Ectodermal cell (in vitro differentiated cells): ENCODE measurements at regions not wholly inside any gene's neighbourhood (a gene's known extent, or its start where the extent isn't known, plus 50 kb on each side); places are given as distances from the start of the nearest gene placed in this dataset.

ENCODE experiments used
- H3K27ac ChIP-seq: 2 replicates; pipeline ENCODE4 v1.7.0; 2013; ENCODE audit warnings: mild to moderate bottlenecking, low read depth, low read length; ENCODE audit not compliant: insufficient read depth, poor library complexity, severe bottlenecking
- H3K27me3 ChIP-seq: 2 replicates; pipeline ENCODE4 v1.7.0; 2013; ENCODE audit warnings: mild to moderate bottlenecking, low read length; ENCODE audit not compliant: insufficient read depth, control insufficient read depth, poor library complexity, severe bottlenecking
- H3K36me3 ChIP-seq: one replicate; pipeline ENCODE4 v1.7.0; 2013; ENCODE audit warnings: low read length; ENCODE audit not compliant: control insufficient read depth, insufficient read depth
- H3K4me1 ChIP-seq: one replicate; pipeline ENCODE4 v1.7.0; 2013; ENCODE audit warnings: low read length; ENCODE audit not compliant: control insufficient read depth, insufficient read depth
- H3K4me3 ChIP-seq: 2 replicates; pipeline ENCODE4 v1.7.0; 2013; ENCODE audit warnings: low read depth, low read length, control low read depth; ENCODE audit not compliant: insufficient read depth
- H3K9me3 ChIP-seq: 2 replicates; pipeline ENCODE4 v1.7.0; 2013; ENCODE audit warnings: mild to moderate bottlenecking, low read length, moderate library complexity; ENCODE audit not compliant: control insufficient read depth
- WGBS, 2 experiments: methylation state at CpG; one replicate each; pipeline ENCODE4 v1.1.7; 2013; ENCODE audit warnings: missing lambda C conversion rate in 2 of 2; 5-methylcytosine and 5-hydroxymethylcytosine counted together

DNA sequence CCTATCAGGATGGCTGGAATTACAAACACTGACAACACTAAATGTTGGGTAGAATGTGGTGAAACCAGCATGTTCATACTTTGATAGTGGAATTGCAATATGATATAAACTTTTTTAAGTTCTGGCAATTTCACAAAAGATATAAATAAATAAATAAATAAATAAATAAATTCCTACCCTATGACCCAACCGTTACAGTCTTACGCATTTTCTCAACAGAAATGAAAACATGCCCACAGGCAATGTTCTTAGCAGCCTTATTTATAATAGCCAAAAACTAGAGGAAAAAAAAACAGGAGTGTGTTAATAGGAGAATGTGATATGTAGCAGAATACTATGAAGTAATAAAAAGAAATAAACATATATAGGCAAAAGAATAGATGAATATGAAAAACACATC is 318.9 kb downstream of the IPMK start:
- Histone ChIP-seq H3K27me3 (no peaks in the 10 kb centered on the region), H3K4me3 (no peak overlapping the region), H3K36me3 (no peaks in the 10 kb centered on the region), H3K27ac (no peak overlapping the region), H3K9me3 (no peaks in the 10 kb centered on the region), H3K4me1 (no peaks in the 10 kb centered on the region)
- no CpG with 5 or more reads among the region's 2 CpGs for WGBS, 2 experiments

DNA sequence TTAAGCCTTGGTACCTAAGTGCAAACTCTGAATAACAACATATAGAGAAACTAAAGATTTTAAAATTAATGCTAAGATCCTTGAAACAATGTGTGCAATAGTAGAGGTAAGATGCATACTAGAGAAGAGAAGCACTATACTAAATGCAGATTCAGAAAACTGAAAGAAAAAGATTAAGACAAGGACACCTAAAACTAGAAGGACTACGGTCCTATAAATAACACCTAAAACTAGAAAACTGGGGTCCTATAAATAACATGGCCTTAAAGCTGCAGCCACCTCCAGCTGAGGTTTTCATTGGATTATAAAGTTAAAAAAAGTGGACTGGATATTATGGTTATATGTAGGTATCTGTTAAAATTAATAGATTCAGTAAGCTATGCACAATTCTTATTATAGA is 320.9 kb downstream of the IPMK start:
- WGBS, 2 experiments = 92% methylated on average over 1 of the region's 1 CpG; no CpG with 5 or more reads in 1 of the 2 experiments
- Histone ChIP-seq H3K36me3 (no peaks in the 10 kb centered on the region), H3K27ac (no peak overlapping the region), H3K4me1 (no peaks in the 10 kb centered on the region), H3K4me3 (no peak overlapping the region), H3K27me3 (no peaks in the 10 kb centered on the region), H3K9me3 (no peaks in the 10 kb centered on the region)

DNA sequence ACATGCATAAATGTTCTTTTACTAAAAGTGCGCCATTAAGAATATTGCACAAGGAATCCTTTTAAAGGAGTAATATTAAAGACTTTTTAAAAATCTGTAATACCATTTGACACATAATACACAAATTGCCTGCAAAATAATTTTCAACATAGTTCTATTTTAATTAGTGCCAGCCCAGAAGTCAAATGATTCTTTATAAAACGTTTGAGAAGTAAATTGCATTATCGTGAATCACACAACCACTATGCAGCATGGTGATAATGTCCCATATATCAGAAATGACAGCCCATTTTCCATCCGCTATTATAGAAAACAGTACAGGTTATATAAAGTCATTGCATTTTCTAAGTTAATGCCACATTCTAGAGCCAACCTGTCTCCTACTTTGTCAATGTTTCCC is 324.0 kb downstream of the IPMK start:
- H3K4me3 ChIP-seq = no peak overlapping the region
- no peaks in the 10 kb centered on the region for H3K27me3 ChIP-seq

DNA sequence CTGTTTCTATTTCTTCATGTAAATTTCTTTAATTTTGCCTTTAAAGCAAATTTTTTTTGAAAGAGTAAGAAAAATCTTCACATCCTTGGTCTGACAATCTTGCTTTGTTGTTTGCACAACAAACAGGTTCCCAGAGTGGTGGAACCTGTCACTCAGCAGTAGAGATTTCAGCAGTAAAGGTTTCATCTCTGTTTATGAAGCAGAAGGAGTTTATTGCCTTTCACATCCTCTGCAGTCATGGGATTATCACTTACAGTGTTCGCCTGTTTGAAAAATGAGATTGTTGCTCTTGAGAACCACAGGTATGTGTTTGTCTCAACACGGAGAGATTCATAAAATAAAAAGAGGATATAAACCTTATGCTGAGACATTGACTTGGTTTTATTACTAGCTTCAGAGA is 342.6 kb downstream of the IPMK start:
- no peaks in the 10 kb centered on the region for H3K4me1 ChIP-seq

More for the DNA sequence above, 324.0 kb downstream of the IPMK start:
- no peaks in the 10 kb centered on the region for H3K9me3 ChIP-seq
- no peak overlapping the region for H3K27ac ChIP-seq
- H3K36me3 ChIP-seq = no peaks in the 10 kb centered on the region
- no peaks in the 10 kb centered on the region for H3K4me1 ChIP-seq
- 92 to 95% methylated on average over 3 of the region's 4 CpGs for WGBS, 2 experiments

DNA sequence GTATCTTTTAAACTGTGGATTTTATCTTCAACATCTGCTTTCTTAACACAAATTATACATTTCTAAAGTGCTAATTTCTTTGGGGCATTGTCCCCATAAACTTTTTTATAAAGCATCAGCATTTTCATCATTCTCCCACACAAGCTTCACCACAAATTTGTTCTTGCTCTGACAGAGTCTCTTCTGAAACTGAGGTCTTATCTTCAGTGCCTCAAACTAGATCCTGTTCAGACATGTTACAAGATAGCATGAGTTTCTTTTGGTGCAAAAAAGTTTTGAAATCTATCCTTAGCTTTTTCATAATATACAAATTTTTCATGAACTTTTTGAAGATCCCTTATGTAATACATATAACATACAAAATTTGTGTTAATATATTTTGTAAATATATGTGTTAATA is 346.6 kb downstream of the IPMK start:
- Histone ChIP-seq H3K36me3 (no peaks in the 10 kb centered on the region), H3K27me3 (no peaks in the 10 kb centered on the region), H3K27ac (no peak overlapping the region), H3K9me3 (no peaks in the 10 kb centered on the region), H3K4me3 (no peak overlapping the region), H3K4me1 (no peaks in the 10 kb centered on the region)

More for the DNA sequence above, 342.6 kb downstream of the IPMK start:
- WGBS, 2 experiments = 95 to 98% methylated on average over 2 of the region's 2 CpGs
- H3K9me3 ChIP-seq = no peaks in the 10 kb centered on the region
- no peak overlapping the region for H3K4me3 ChIP-seq
- H3K27ac ChIP-seq = no peak overlapping the region
- no peaks in the 10 kb centered on the region for H3K36me3 ChIP-seq
- no peaks in the 10 kb centered on the region for H3K27me3 ChIP-seq

DNA sequence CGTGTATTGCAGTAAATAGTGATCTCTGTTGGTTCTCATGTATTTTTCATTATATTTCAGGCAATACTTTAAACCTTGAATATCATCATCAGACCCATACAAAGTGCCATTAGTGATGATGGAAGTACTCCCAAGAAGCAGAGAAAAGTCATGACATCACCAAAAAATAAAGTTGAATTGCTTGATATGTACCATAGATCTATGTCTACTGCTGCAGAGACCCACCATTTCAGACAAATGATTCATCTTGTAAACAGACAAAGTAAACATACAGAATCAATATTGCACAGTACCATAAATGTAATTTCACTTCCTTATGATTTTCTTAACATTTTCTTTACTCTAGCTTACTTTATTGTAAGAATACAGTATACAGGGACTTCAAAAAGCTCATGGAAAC is 347.8 kb downstream of the IPMK start:
- WGBS, 2 experiments = 90 to 100% methylated on average over 1 of the region's 1 CpG

DNA sequence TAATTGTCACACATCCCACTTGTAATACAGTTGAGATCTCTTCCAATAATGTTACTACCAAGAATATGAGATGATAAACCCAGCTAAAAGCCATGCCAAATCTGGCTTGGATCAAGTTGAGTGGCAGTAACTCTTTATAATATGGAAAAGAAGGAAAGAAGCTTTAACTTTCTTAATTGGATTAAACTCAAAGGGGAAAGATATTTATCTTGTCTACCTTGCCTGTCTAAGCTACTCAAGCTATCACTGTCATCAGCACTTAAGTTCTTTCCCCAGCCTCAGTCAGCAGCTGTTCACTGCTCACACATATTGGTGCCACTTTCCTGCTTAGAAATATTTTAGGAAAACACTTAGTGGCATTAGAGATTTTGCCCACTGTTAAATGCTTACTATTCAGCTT is 350.7 kb downstream of the IPMK start:
- no peaks in the 10 kb centered on the region for H3K9me3 ChIP-seq
- H3K4me1 ChIP-seq = no peaks in the 10 kb centered on the region
- H3K27ac ChIP-seq = no peak overlapping the region
- no peak overlapping the region for H3K4me3 ChIP-seq
- H3K36me3 ChIP-seq = no peaks in the 10 kb centered on the region
- H3K27me3 ChIP-seq = no peaks in the 10 kb centered on the region

More for the DNA sequence above, 347.8 kb downstream of the IPMK start:
- no peaks in the 10 kb centered on the region for H3K36me3 ChIP-seq
- no peak overlapping the region for H3K4me3 ChIP-seq
- H3K27me3 ChIP-seq = no peaks in the 10 kb centered on the region
- H3K4me1 ChIP-seq = no peaks in the 10 kb centered on the region
- H3K9me3 ChIP-seq = no peaks in the 10 kb centered on the region
- no peak overlapping the region for H3K27ac ChIP-seq

DNA sequence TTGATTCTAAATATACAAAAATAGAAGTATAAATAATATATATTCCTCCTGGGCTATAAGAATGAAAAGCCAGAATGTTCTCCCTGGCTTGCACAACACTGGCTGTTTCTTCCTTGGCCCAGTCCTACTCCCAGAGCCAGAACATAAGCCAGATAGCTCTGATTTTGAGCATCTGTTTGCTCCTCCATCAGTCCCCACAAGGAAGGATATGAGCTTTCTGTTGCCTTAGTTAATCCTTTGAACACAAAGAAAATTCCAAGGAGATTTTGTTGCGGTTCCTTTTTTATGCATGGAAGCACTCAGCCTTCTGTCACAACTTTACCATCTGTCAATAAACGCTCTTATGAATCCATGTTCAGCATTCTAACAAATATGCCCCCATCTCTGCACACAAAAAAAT is 361.8 kb downstream of the IPMK start:
- H3K27me3 ChIP-seq = no peaks in the 10 kb centered on the region
- H3K9me3 ChIP-seq = no peaks in the 10 kb centered on the region
- 77 to 90% methylated on average over 2 of the region's 2 CpGs for WGBS, 2 experiments
- no peak overlapping the region for H3K4me3 ChIP-seq
- no peaks in the 10 kb centered on the region for H3K4me1 ChIP-seq
- no peak overlapping the region for H3K27ac ChIP-seq
- no peaks in the 10 kb centered on the region for H3K36me3 ChIP-seq

DNA sequence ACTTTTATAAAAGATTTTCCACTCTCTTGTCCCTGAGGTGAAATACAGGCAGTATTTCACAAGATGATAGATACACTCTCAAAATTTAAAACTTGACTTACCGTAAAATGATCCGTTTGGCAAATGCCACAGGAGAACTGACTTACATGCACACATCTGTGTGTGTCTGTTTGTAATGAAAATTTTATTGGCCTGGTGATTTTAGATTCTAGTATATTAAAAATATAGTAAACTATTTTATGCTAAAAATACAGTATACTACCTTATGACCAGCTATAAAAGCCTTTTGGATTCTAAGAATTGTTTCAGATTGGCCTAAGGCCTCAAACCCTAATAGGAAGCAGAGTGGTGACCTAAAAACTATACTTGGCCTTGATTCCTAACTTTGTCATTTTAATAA is 362.7 kb downstream of the IPMK start:
- Histone ChIP-seq H3K4me3 (no peak overlapping the region), H3K9me3 (no peaks in the 10 kb centered on the region), H3K4me1 (no peaks in the 10 kb centered on the region), H3K36me3 (no peaks in the 10 kb centered on the region), H3K27ac (no peak overlapping the region), H3K27me3 (no peaks in the 10 kb centered on the region)
- 100% methylated on average over 2 of the region's 2 CpGs for WGBS, 2 experiments

DNA sequence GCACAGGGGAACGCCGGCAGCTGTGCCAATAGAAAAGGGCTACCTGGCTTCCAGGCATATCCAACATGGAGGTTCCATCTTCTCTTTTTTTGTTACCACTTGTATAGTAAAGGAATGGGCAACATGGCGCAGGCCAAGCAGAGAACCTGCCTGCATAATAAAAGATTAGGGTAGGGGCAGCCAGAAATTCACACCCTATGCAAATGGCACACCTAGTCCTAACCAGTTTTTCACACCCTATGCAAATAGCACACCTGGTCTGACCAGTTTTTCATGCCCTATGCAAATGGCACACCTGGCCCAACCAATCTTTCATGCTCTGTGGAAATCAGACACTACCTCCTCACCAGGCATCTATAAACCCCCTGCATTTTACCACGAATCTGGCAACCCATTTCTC is 369.5 kb downstream of the IPMK start:
- H3K4me3 ChIP-seq = no peak overlapping the region
- WGBS, 2 experiments = 86 to 95% methylated on average over 4 of the region's 4 CpGs
- no peaks in the 10 kb centered on the region for H3K9me3 ChIP-seq
- H3K4me1 ChIP-seq = no peaks in the 10 kb centered on the region
- no peaks in the 10 kb centered on the region for H3K36me3 ChIP-seq
- no peaks in the 10 kb centered on the region for H3K27me3 ChIP-seq
- no peak overlapping the region for H3K27ac ChIP-seq

DNA sequence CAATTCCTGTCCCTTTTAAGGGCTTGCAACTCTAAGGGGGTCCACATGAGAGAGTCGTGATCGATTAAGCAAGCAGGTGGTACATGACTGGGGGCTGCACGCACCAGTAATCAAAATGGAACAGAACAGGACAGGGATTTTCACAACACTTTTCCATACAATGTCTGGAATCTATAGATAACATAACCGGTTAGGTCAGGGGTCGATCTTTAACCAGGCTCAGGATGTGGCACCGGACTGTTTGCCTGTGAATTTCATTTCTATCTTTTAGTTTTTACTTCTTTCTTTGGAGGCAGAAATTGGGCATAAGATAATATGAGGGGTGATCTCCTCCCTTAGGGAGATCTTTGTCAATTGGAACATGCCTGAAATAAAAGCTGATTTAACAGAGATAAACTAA is 370.1 kb downstream of the IPMK start:
- no peaks in the 10 kb centered on the region for H3K4me1 ChIP-seq
- no peaks in the 10 kb centered on the region for H3K36me3 ChIP-seq
- H3K27ac ChIP-seq = no peak overlapping the region
- 96 to 98% methylated on average over 6 of the region's 6 CpGs for WGBS, 2 experiments
- H3K4me3 ChIP-seq = no peak overlapping the region
- H3K27me3 ChIP-seq = no peaks in the 10 kb centered on the region
- no peaks in the 10 kb centered on the region for H3K9me3 ChIP-seq
